ENCODE measurements at regions not wholly inside any gene's neighbourhood (a gene's known extent, or its start where the extent isn't known, plus 50 kb on each side); places are given as distances from the start of the nearest gene placed in this dataset.

DNA sequence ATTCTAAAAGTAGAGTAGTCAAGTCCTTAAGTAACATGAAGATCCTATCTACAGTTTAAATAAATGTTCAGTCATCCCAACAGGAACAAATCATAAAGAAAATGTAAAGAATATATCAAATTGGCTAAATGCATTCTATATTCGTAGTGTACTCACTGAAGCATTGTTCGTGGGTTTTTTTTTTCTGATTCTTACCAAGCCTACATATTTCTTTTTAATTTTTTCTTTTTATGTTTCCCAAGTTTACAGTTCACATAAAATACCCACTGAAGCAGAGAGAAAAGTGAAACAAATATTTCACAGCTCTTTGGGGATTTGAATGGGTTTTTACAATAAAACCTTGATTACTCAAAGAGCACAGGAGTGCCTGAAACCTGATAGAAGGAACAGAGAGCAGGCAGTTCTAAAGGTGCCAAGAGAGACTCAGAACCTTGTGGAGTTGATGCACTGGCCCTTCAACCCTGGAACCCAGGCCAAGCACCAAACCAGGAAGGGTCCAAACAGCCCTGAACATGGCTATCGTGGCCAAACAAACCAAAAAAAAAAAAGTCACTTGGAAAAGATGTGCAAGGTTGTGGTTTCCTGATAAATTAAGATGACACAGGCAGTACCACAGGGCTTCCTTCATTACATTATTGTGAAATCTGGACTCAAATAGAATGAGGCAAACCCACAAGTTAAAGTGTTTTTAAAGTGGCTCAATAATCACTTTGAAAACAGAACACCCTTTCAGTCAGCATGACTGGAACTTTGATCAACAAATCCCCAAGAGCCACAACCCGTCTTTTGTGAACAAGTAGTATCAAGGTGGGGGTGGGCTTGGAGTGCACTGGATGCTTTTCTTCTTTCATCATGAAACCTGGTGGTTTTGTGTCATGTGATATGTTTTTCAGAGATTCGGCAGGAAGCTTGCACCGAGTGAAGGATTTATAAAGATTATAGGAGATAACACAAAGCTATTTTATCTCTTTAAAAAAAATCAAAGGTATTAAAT is 245.0 kb upstream of the FN1 start (continued):
- TF ChIP-seq, protein P1, sequence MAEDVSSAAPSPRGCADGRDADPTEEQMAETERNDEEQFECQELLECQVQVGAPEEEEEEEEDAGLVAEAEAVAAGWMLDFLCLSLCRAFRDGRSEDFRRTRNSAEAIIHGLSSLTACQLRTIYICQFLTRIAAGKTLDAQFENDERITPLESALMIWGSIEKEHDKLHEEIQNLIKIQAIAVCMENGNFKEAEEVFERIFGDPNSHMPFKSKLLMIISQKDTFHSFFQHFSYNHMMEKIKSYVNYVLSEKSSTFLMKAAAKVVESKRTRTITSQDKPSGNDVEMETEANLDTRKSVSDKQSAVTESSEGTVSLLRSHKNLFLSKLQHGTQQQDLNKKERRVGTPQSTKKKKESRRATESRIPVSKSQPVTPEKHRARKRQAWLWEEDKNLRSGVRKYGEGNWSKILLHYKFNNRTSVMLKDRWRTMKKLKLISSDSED (CRISPR knock-in tag; IDR thresholded peaks at IDR 0.05) = no peak
- TF ChIP-seq MAF1 (CRISPR knock-in tag; IDR thresholded peaks at IDR 0.05; ENCODE audit: borderline replicate concordance) = 0 out of 2 replicates have a peak, but pooled peaks have one; percentile 44
- TF ChIP-seq NFYC (CRISPR knock-in tag; IDR thresholded peaks at IDR 0.05) = peak; percentile 9; the same call in 1 of the 2 replicates
- peak; percentile 84; the same call in 1 of the 2 replicates for TF ChIP-seq MYPOP (CRISPR knock-in tag; IDR thresholded peaks at IDR 0.05)
- TF ChIP-seq ZNF451 (CRISPR knock-in tag; IDR thresholded peaks at IDR 0.05) = no peak
- TF ChIP-seq ISL2 (CRISPR knock-in tag; IDR thresholded peaks at IDR 0.05) = peak; percentile 100
- peak; percentile 62; the same call in 1 of the 2 replicates for TF ChIP-seq BRF2 (CRISPR knock-in tag; IDR thresholded peaks at IDR 0.05)
- TF ChIP-seq STAT5B (CRISPR knock-in tag; IDR thresholded peaks at IDR 0.05) = peak; percentile 33; the same call in 1 of the 2 replicates
- TF ChIP-seq, protein P2, sequence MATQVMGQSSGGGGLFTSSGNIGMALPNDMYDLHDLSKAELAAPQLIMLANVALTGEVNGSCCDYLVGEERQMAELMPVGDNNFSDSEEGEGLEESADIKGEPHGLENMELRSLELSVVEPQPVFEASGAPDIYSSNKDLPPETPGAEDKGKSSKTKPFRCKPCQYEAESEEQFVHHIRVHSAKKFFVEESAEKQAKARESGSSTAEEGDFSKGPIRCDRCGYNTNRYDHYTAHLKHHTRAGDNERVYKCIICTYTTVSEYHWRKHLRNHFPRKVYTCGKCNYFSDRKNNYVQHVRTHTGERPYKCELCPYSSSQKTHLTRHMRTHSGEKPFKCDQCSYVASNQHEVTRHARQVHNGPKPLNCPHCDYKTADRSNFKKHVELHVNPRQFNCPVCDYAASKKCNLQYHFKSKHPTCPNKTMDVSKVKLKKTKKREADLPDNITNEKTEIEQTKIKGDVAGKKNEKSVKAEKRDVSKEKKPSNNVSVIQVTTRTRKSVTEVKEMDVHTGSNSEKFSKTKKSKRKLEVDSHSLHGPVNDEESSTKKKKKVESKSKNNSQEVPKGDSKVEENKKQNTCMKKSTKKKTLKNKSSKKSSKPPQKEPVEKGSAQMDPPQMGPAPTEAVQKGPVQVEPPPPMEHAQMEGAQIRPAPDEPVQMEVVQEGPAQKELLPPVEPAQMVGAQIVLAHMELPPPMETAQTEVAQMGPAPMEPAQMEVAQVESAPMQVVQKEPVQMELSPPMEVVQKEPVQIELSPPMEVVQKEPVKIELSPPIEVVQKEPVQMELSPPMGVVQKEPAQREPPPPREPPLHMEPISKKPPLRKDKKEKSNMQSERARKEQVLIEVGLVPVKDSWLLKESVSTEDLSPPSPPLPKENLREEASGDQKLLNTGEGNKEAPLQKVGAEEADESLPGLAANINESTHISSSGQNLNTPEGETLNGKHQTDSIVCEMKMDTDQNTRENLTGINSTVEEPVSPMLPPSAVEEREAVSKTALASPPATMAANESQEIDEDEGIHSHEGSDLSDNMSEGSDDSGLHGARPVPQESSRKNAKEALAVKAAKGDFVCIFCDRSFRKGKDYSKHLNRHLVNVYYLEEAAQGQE (IDR thresholded peaks at IDR 0.05; ENCODE audit: borderline replicate concordance in 1 of 2, low read depth in 1 of 2, low read length in 2 of 2) = peak in 1 of 2 experiments; percentile 79; a peak in 2 of 4 replicates
- TF ChIP-seq NR3C1 (CRISPR knock-in tag; IDR thresholded peaks at IDR 0.05) = no peak
- no peak for TF ChIP-seq AKNA (CRISPR knock-in tag; IDR thresholded peaks at IDR 0.05; ENCODE audit: borderline replicate concordance)
- 0 out of 2 replicates have a peak, but pooled peaks have one; percentile 38 for TF ChIP-seq KMT2B (CRISPR knock-in tag; IDR thresholded peaks at IDR 0.05)
- peak; percentile 69; the same call in 1 of the 2 replicates for TF ChIP-seq SNAPC2 (CRISPR knock-in tag; IDR thresholded peaks at IDR 0.05)
- TF ChIP-seq ZNF605 (CRISPR knock-in tag; IDR thresholded peaks at IDR 0.05) = peak; percentile 83
- 0 out of 2 replicates have a peak, but pooled peaks have one; percentile 49 for TF ChIP-seq GATAD1 (CRISPR knock-in tag; IDR thresholded peaks at IDR 0.05)

Data from HepG2 (cell line).